HFFc6 (cell line): ENCODE measurements at regions not wholly inside any gene's neighbourhood (a gene's known extent, or its start where the extent isn't known, plus 50 kb on each side); places are given as distances from the start of the nearest gene placed in this dataset.

Experiments used
- DNase-seq: peaks from one replicate; pipeline ENCODE4 v3.0.0-alpha.2; 2018
- H3K27ac Mint-ChIP-seq: 2 replicates; pipeline ENCODE4 v1.8.0; 2020; ENCODE audit warnings: mild to moderate bottlenecking, mixed read lengths
- H3K27me3 Mint-ChIP-seq: 2 replicates; pipeline ENCODE4 v1.8.0; 2021; ENCODE audit warnings: mild to moderate bottlenecking, moderate library complexity, mixed read lengths; ENCODE audit not compliant: insufficient read depth
- H3K36me3 Mint-ChIP-seq: 2 replicates; pipeline ENCODE4 v1.8.0; 2021; ENCODE audit warnings: low read depth, mixed read lengths
- H3K4me1 Mint-ChIP-seq: 2 replicates; pipeline ENCODE4 v1.8.0; 2020; ENCODE audit warnings: low read depth, mixed read lengths
- H3K4me3 Mint-ChIP-seq: 2 replicates; pipeline ENCODE4 v1.8.0; 2020; ENCODE audit warnings: mild to moderate bottlenecking, moderate library complexity, mixed read lengths
- H3K9me3 Mint-ChIP-seq: 2 replicates; pipeline ENCODE4 v1.8.0; 2020; ENCODE audit warnings: mild to moderate bottlenecking, mixed read lengths
- TF ChIP-seq, protein P1 (sequence below): fragments of 200-600 bp; sonication (generic); IDR thresholded peaks from 2 replicates; pipeline ENCODE4 v1.5.0; 2021; ENCODE audit warnings: antibody characterized with exemption, mild to moderate bottlenecking

DNA sequence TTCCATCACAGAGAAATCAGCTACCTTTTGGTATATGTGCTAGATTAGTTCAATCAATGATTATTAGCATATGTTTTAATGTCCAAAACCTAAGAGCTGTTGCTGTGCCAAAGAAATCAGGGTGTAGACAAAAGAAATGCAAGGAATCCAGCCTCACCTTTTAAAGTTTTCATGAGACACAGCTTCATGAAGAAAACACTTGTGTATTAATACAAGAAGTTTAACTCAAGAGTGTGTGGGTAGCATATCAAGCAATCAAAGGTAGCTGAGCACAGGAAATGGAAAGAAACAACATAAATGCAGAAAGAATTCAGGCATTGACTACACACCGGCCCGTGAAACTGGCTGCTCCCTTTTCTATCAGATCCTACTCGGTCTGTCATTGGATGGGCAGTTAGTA, 76.0 kb upstream of the CAV2 start:
- no peaks in the 10 kb centered on the region for H3K36me3 Mint-ChIP-seq
- peaks cover 1% of the 10 kb centered on the region for H3K27me3 Mint-ChIP-seq
- no peaks in the 10 kb centered on the region for H3K9me3 Mint-ChIP-seq
- H3K27ac Mint-ChIP-seq = no peak overlapping the region
- no peak overlapping the region for H3K4me3 Mint-ChIP-seq
- H3K4me1 Mint-ChIP-seq = peaks cover 46% of the 10 kb centered on the region
- DNase-seq = no peak
- TF ChIP-seq, protein P1, sequence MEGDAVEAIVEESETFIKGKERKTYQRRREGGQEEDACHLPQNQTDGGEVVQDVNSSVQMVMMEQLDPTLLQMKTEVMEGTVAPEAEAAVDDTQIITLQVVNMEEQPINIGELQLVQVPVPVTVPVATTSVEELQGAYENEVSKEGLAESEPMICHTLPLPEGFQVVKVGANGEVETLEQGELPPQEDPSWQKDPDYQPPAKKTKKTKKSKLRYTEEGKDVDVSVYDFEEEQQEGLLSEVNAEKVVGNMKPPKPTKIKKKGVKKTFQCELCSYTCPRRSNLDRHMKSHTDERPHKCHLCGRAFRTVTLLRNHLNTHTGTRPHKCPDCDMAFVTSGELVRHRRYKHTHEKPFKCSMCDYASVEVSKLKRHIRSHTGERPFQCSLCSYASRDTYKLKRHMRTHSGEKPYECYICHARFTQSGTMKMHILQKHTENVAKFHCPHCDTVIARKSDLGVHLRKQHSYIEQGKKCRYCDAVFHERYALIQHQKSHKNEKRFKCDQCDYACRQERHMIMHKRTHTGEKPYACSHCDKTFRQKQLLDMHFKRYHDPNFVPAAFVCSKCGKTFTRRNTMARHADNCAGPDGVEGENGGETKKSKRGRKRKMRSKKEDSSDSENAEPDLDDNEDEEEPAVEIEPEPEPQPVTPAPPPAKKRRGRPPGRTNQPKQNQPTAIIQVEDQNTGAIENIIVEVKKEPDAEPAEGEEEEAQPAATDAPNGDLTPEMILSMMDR = no peak

DNA sequence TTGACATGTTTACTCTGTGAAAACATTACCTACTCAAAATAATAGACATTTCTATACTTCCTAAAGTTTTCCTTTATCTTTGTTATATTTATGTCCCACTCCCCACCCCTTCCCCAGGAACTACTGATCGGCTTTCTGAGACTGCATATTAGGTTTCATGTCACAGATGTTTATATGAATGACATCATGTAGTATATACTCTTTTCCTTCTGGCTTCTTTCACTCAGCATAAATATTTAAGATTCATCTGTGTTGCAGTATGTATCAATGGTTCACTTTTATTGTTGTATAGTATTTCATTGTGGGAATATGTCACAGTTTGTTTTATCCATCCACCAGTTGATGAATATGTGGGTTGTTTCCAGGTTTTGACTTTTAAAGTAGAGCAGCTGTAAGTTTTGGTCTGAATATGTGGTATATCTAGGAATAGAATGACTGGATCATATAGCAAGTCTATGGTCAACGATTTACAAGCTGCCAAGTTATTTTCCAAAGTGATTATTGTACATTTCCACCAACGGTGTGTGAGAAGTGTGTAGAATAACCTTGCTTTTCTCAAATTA, 73.8 kb upstream of the CAV2 start:
- Mint-ChIP-seq H3K27ac (peak overlapping the region; percentile 74), H3K4me1 (peaks cover 53% of the 10 kb centered on the region), H3K27me3 (peaks cover 1% of the 10 kb centered on the region), H3K36me3 (0 out of 2 replicates have a peak, but pooled peaks cover 5% of the 10 kb centered on the region), H3K9me3 (no peaks in the 10 kb centered on the region), H3K4me3 (no peak overlapping the region)
- DNase-seq = no peak
- TF ChIP-seq, protein P1 = no peak

DNA sequence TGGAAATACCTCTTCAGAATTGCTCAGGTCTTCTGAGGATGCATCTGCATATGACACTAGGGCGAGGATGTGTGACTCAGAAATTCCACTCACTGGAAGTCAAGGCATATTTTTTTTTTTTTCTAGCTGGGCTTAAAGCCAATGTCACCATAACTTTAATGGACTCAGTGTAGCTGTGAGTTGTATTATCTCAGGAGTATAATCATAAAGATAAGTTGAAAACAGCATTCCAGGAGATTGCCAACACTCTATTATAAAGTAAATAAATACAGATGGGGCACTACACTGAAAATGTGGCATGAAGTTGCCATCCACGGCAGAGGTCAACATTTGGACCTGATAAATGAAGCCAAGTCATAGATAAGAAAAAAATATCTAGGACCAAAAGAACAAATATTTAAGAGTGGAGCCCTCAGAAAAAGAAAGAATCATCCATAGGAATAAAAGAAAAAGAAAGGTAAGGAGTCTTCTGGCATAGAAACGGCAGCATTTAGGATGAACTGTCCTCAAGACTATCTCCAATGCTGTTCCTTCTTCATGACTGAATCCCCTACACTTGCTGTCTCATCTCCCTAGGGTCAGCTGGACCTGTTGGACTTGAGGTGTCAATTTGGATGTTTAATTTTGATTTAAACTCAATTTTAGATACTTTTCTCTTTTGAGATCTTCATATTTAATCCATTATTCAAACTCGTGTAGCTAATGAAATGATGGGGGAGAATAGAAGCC, 72.9 kb upstream of the CAV2 start:
- DNase-seq = peak; percentile 87
- H3K4me1 Mint-ChIP-seq = peaks cover 54% of the 10 kb centered on the region
- no peaks in the 10 kb centered on the region for H3K9me3 Mint-ChIP-seq
- peak overlapping the region; percentile 35; the same call in 1 of the 2 replicates for H3K4me3 Mint-ChIP-seq
- H3K36me3 Mint-ChIP-seq = 0 out of 2 replicates have a peak, but pooled peaks cover 5% of the 10 kb centered on the region
- peak overlapping the region; percentile 74 for H3K27ac Mint-ChIP-seq
- TF ChIP-seq, protein P1 = no peak
- peaks cover 1% of the 10 kb centered on the region for H3K27me3 Mint-ChIP-seq

DNA sequence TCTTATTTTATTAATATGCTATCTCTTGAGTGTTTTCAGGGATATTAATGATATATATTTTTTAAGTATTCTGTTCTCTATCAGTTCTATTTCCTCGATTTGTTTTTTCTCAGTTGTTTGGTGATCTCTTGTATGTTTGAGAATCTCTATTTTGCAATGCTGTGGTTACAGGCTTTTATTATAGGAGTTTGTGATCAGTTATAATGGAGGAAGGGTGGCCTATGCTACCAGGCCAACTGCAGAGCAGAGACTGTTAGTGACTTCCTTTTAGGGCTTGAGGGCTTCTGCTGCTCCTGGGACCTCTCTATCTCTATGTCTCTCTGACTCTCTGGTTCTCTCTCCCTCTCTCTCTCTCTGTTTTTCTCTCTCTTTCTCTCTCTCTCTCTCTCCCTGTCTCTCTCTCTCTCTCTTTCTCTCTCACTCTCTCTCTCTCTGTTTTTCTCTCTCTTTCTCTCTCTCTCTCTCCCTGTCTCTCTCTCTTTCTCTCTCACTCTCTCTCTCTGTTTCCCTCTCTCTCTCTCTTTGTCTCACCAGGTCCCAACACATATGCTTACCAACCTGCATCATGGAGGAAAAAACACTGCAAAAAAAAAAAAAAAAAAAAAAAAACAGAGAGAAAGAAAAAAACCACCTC, 69.4 kb upstream of the CAV2 start:
- peak overlapping the region; percentile 58; the same call in 1 of the 2 replicates for H3K27ac Mint-ChIP-seq
- H3K9me3 Mint-ChIP-seq = no peaks in the 10 kb centered on the region
- peaks cover 3% of the 10 kb centered on the region for H3K27me3 Mint-ChIP-seq
- H3K36me3 Mint-ChIP-seq = 0 out of 2 replicates have a peak, but pooled peaks cover 16% of the 10 kb centered on the region
- DNase-seq = no peak
- peaks cover 70% of the 10 kb centered on the region for H3K4me1 Mint-ChIP-seq
- TF ChIP-seq, protein P1 = no peak
- no peak overlapping the region for H3K4me3 Mint-ChIP-seq

DNA sequence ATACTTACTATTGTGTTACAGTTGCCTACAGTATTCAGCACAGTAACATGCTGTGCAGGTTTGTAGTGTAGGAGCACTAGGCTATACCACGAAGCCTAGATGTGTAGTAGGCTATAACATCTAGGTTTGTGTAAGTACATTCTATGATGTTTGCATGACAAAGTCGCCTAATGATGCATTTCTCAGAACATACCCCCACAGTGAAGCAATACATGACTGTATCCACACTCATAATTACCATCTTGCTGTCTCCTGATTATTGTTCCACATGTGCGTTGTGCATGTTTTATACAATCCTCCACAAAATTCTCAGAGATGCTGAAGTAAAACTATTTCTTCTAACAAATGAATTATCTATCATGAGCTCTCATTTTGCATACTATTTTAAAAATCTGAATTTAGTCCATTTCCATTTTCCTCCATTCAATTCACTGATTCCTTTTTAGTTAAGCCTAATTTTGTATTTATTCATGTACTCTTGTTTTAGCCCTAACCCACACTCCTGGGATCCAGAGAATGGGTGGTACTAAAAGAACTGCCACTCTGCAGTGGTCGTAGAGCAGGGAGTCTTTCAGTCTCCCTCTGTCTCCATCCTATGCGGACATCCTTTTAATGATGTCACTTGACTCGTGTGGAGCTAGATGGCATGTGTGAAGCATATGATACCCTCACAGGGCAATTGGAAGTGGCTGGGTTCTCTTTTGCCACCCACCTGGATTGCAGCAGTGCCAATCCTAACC, 67.6 kb upstream of the CAV2 start:
- Mint-ChIP-seq H3K9me3 (peaks cover 7% of the 10 kb centered on the region; the same call in 1 of the 2 replicates), H3K27ac (peak overlapping the region; percentile 61), H3K4me1 (peaks cover 70% of the 10 kb centered on the region), H3K27me3 (peaks cover 3% of the 10 kb centered on the region), H3K36me3 (peaks cover 23% of the 10 kb centered on the region; the same call in 1 of the 2 replicates), H3K4me3 (no peak overlapping the region)
- DNase-seq = no peak
- TF ChIP-seq, protein P1 = no peak
